ENCODE measurements at regions not wholly inside any gene's neighbourhood (a gene's known extent, or its start where the extent isn't known, plus 50 kb on each side); places are given as distances from the start of the nearest gene placed in this dataset.
A peak's percentile ranks its signal among the peaks of the same experiment; 100 is the strongest.
"Not testable (repeated sequence)": the region's sequence is repeated elsewhere in the genome, so short reads cannot be mapped to it uniquely, and the experiment has no call there.

GRCh38 chr7:149633976-149634945 lies 136.7 kb upstream of the ZNF746 start:
- no peak for DNase-seq (ENCODE audit: low spot score)

DNA sequence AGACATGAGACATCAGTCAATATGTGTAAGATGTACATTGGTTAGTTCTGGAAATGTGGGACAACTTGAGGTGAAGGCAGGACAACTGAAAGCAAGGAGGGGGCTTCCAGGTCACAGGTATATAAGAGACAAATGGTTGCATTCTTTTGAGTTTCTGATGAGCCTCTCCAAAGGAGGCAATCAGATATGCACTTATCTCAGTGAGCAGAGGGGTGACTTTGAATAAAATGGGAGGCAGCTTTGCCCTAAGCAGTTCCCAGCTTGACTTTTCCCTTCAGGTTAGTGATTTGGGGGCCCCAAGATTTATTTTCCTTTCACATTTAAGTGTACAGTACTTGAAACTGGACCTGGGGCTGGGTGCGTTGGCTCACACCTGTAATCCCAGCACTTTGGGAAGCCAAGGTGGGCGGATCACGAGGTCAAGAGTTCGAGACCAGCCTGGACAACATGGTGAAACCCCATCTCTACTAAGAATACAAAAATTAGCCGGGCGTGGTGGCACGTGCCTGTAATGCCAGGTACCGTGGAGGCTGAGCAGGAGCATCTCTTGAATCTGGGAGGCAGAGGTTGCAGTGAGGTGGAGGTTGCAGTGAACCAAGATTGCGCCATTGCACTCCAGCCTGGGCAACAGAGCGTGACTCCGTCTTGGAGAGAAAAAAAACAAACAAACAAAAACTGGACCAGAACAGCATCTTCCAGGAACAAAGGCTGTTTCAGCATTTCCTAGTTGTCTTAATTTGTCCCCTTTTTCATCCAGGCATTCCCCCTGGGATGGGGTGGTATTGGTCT lies 130.9 kb upstream of the ZNF746 start:
- DNase-seq (ENCODE audit: low spot score), result not testable (repeated sequence)

DNA sequence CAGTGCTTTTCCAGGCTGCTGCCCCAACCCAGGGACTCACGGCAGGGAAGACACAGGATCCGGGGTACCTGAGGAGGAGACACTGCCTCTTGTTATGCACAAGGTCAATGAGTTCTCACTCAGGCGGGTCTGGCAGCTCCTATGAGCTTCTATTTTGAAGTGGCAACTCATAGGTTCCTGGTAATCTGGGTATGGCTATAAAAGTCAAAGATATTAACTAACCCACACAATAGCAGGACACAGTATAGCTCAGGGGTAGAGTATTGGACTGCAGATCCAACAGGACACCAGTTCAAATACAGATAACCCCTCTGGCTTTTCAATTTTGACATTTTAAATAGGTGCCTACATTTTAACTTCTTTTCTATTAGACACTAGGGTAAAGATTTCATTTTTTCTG lies 130.3 kb upstream of the ZNF746 start:
- no peak for DNase-seq (ENCODE audit: low spot score)

DNA sequence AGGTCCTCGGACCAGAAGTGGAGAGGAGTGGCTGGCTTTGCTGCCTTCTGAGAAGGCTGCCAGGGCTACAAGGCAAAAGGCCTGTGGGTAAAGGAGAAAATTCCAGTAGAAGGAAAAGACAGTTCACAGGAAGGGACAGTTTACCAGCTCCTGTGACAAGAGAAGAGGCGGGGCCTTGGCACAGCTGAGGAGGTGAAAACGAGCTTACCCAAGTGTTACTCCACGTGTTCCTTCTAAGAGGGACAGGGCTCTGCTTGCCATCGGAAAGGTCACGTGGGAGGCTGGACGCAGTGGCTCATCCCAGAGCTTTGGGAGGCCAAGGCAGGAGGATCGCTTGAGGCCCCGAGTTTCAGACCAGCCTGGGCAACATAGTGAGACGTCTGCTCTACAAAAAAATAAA lies 129.4 kb upstream of the ZNF746 start:
- peak; percentile 23 for DNase-seq (ENCODE audit: low spot score)

DNA sequence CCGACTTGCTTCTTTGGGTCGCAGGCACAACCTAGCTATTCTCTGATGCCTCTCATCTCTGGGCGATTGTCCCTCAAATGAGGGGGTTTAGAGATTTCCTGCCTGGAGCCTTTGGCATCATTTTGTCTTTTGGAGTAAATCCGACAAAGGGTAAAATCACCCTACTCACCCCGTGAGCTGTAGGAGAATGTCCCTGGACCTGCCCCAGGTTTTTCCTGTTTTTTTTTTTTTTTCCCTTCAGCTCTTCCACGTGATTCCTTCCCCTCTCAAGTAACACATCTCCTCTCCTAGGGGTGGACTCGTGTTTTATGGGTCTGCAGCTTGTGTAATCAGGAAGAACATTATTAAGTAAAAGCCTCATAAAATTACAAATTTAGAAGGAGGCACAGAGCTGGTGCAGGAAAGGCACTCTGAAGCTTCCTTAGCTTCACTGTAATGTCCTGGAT lies 128.4 kb upstream of the ZNF746 start:
- peak; percentile 80 for DNase-seq (ENCODE audit: low spot score)

- peak; percentile 83 for DNase-seq (ENCODE audit: low spot score)
These were observed 127.8 kb upstream of the ZNF746 start for GRCh38 chr7:149625340-149625946.

DNA sequence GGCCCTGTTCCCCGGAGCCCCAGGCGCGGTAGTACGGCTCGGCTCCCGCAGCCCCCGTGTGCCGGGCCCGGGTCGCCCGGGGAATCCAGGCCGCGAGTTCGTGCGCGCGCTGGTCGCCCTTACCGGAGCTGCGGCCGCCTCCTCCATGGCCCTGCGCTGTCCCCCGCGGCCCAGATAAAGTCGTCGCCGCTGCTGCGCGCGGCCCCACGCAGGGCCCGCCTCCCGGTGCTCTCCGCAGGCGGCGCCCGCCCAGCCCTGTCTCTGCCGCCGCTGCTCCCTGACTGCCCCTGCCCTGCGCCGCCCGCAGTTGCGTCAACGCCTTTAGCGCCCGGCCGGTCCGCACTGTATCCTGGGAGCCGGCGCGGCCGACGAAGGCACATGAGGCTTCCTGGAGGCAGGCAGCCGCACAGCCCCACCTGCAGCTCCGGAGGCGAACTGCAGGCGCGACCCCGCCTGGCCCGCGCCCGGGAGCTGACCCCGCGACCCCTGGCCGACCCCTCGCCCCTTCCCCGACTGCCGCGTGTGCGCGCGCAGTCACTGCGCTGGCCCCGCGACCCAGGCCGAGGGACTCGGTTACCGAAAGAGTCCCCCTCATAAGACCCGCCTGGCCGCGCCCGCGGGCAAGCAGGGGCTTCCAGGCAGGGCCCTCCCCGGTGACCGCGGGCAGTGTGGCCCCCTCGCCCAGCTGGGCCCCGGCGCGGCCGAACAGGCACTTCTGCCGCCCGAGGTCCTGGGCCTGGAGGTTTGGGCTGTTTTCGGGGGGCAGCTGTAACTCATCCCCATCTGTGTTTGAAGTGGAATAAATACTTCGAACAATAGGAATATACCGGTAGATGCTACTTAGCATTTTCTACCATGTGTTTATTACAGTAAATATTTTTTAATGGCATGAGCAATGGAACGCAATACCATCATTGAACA lies 127.1 kb upstream of the ZNF746 start:
- DNase-seq (ENCODE audit: low spot score), result peak; percentile 88

DNA sequence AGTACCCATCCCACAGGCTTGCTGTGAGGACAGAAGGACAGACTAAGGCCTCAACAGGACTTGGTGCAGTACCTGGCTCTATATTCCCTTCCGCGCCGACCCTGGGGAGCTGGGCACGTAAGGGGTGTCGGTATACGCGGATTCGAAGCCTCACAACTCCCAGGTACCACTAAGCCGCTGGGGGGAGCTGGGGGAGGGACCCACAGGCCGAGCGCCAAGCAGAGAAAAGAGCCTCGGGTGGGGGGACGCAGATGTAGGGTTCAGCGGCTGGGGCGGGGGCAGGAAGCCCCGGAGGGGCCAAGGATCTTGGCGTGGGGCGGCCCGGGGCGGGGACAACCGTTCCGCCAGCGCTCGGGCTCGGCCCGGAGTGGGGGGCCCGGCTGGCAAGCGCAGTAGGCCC lies 126.4 kb upstream of the ZNF746 start:
- DNase-seq (ENCODE audit: low spot score), result no peak

- peak; percentile 31 for DNase-seq (ENCODE audit: low spot score)
These were observed 125.8 kb upstream of the ZNF746 start for GRCh38 chr7:149623262-149623997.

DNA sequence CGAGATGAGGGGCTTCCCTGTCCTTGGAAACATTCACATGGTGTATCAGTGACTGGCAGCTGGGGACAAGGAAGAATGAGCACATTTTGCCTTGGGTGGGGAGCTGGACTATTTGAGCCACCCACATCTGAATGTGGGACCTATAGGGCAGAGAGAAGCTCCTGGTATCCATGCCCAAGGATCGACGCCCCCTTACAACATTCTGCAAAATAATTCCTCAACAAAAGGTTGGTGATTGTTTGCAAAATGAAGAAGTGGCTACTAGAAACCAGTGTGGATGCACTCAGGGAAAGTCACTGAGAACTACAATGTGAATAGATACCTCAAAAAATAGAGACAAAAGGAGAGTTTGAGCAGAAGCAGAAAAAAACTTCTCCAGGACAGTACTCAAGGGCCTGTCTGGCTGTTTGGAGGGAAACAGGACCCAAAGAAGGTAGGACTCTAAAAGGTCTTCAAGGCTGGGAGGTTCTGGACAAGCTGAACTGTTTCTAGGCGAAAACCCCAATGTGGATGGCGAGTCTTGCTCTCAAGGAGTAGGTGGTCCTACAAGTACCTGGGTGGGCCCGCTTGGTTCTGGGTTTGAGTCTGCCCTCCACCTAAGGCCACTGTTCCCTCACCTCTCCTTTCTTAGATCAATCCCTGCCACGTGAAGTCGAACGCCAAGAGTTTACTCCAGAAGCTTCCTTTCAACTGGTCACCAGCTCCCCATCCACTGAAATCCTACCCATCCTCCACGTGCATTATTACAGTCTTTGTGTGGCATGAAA lies 125.0 kb upstream of the ZNF746 start:
- DNase-seq (ENCODE audit: low spot score), result no peak

GRCh38 chr7:149621776-149622175 lies 124.2 kb upstream of the ZNF746 start:
- no peak for DNase-seq (ENCODE audit: low spot score)

GRCh38 chr7:149620961-149621360 lies 123.4 kb upstream of the ZNF746 start:
- DNase-seq (ENCODE audit: low spot score), result no peak

GRCh38 chr7:149616898-149617297 lies 119.3 kb upstream of the ZNF746 start:
- no peak for DNase-seq (ENCODE audit: low spot score)

GRCh38 chr7:149615690-149616270 lies 118.2 kb upstream of the ZNF746 start:
- DNase-seq (ENCODE audit: low spot score), result no peak

DNA sequence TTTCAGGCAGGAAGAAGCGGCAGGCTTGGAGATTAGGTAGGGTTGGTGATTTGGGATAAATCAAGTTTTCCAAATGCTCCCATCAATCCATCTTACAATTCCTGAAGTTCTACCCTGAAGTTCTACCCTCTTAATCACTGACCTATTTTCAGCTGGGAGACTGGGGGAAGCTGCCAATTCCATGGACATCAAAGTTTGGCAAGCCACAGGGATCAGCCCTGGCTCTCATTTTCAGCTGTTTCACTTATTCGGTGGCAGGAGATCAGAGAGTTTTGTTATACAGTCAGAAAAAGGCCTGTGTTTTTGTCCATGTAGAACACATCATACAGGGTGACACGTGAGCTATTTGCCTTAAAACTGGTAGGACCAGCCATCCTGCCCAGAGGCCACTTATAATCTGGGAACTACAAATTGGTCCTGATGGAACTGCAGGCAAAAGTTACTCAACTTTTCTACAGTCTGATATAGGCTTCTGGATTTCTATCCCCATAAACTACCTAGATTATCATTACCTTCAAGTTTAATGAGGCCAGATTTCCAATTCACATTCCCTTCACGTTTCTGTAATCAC lies 112.9 kb upstream of the ZNF746 start:
- DNase-seq (ENCODE audit: low spot score), result no peak

- no peak for DNase-seq (ENCODE audit: low spot score)
These were observed 110.6 kb upstream of the ZNF746 start for GRCh38 chr7:149608168-149608567.

DNA sequence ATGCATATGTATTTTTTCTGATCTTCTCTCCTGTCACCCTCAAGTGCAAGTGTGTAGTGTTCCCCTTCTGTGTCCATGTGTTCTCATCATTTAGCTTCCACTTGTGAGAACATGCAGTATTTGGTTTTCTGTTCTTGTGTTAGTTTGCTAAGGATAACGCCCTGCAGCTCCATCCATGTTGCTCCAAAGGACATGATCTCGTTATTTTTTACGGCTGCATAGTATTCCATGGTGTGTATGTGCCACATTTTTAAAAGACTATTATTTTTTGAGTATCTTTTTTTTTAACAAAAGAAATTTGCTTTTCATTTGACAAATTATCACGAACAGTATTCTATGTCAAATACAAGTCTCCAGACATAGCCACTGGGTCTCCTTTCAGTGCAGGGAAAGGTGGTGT lies 110.1 kb upstream of the ZNF746 start:
- no peak for DNase-seq (ENCODE audit: low spot score)

DNA sequence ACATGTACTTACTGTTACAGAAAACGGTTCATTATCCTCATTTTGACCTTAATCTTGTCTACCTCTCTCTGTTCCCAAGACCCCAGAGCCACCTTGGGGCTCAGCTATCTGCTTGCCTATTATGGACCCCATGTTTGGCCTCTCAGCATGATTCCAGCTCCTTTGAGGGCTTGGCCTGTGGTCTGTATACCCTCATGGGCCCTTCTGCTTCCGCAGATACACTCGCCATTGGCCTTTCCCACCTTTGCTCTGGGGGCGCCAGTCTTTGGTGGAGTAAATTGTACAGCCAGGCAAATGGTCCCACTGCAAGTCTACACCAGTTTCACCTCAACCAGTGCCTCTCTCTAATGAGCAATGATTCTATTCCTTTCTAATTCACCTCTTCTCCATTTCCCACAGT lies 109.2 kb upstream of the ZNF746 start:
- no peak for DNase-seq (ENCODE audit: low spot score)

DNA sequence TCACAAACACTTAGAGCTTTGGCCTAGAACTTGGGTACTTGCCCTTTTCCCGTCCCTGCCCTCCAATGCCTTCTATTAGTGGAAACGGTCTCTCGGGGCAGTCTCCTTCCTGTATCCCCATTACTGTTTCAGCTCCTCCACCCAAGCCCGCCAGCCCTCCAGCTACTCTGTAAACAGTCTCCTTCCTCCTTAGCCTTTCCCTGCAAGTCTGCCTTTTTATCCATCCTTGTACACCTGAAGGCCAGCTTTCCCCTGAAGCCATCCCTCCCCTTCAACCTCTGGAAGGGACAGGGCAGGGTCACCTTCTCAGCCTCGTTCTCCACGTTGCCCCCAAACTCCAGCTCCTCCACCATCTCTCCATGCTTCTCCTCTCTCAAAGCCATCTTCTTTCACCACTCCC lies 108.1 kb upstream of the ZNF746 start:
- DNase-seq (ENCODE audit: low spot score), result no peak
